Central memory CD8-positive, alpha-beta T cell (primary cell): ENCODE measurements at regions not wholly inside any gene's neighbourhood (a gene's known extent, or its start where the extent isn't known, plus 50 kb on each side); places are given as distances from the start of the nearest gene placed in this dataset.

Experiments
- ATAC-seq: fragments of 150-1000 bp; cut with Tn5 transposase; replicated peaks from 2 replicates; pipeline ENCODE4 v1.10.0; 2022; ENCODE audit warnings: mild to moderate bottlenecking, moderate FRiP score, moderate number of reproducible peaks; ENCODE audit not compliant: poor library complexity, severe bottlenecking; ENCODE audit errors: extremely low read depth
- DNase-seq, 2 donors: peaks; one replicate each; pipeline ENCODE4 v3.0.0; 2021; ENCODE audit warnings: low spot score in 2 of 2
- H3K27ac Mint-ChIP-seq: one replicate; pipeline ENCODE4 v1.8.0; 2022; ENCODE audit warnings: low read depth, mild to moderate bottlenecking, moderate library complexity, mixed read lengths
- H3K27me3 Mint-ChIP-seq: one replicate; pipeline ENCODE4 v1.8.0; 2022; ENCODE audit warnings: mixed read lengths
- H3K36me3 Mint-ChIP-seq: one replicate; pipeline ENCODE4 v1.8.0; 2022; ENCODE audit warnings: mild to moderate bottlenecking, moderate library complexity, mixed read lengths; ENCODE audit not compliant: insufficient read depth
- H3K4me1 Mint-ChIP-seq: one replicate; pipeline ENCODE4 v1.8.0; 2022; ENCODE audit warnings: mixed read lengths
- H3K4me3 Mint-ChIP-seq: one replicate; pipeline ENCODE4 v1.8.0; 2022; ENCODE audit warnings: mild to moderate bottlenecking, moderate library complexity, mixed read lengths
- H3K9me3 Mint-ChIP-seq: one replicate; pipeline ENCODE4 v1.8.0; 2022; ENCODE audit warnings: mixed read lengths

GRCh38 chr1:8139383-8139782 lies 113.3 kb upstream of the ERRFI1 start:
- DNase-seq (no peak), ATAC-seq (no peak)
- Mint-ChIP-seq H3K4me1 (peaks cover 6% of the 10 kb centered on the region), H3K27me3 (peaks cover 47% of the 10 kb centered on the region), H3K36me3 (no peaks in the 10 kb centered on the region), H3K4me3 (no peak overlapping the region), H3K27ac (no peak overlapping the region), H3K9me3 (no peaks in the 10 kb centered on the region)

GRCh38 chr1:8138673-8139072 lies 112.6 kb upstream of the ERRFI1 start:
- ATAC-seq: no peak
- H3K4me1 Mint-ChIP-seq: no peaks in the 10 kb centered on the region
- no peak for DNase-seq
- H3K9me3 Mint-ChIP-seq: no peaks in the 10 kb centered on the region
- H3K27ac Mint-ChIP-seq: no peak overlapping the region
- peaks cover 54% of the 10 kb centered on the region for H3K27me3 Mint-ChIP-seq
- H3K4me3 Mint-ChIP-seq: no peak overlapping the region
- H3K36me3 Mint-ChIP-seq: no peaks in the 10 kb centered on the region

DNA sequence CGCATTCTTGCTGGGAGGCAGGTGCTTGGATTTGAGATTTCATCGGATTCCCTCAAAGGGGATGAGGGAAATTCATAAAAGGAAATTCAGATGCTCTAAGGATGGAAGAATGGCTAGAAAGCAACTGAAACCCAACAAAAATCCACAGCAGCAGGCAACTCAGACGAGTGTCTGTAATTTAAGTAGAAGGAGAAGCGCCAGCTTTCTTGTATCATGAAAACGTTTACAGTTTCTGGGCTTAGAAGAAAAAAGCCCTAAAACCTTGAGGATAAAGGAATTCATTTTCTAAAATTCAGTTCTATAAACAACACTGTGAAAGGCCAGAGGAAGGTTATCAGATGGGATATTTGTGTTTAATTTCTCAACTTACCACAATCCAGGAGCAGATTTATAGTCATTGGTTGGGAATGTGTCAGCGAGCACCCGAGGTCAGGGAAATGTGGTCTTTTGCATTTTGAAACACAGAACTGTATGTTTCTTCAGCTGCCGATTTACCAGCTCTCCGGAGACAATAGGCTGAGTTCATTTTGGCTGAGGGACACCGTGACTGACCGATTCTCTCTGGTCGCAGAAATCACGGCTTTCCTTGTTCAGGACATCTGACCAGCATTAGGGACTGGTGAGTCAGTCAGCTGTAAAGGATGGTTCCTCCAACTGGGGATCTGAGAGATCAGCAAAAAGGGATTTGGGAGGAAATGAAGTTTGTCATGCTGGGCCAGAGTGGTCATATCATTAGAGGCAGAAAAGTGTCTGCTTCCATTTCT lies 111.6 kb upstream of the ERRFI1 start:
- Mint-ChIP-seq H3K4me3 (no peak overlapping the region), H3K27me3 (peaks cover 64% of the 10 kb centered on the region), H3K36me3 (no peaks in the 10 kb centered on the region), H3K9me3 (no peaks in the 10 kb centered on the region), H3K27ac (no peak overlapping the region), H3K4me1 (no peaks in the 10 kb centered on the region)
- no peak for DNase-seq
- no peak for ATAC-seq

DNA sequence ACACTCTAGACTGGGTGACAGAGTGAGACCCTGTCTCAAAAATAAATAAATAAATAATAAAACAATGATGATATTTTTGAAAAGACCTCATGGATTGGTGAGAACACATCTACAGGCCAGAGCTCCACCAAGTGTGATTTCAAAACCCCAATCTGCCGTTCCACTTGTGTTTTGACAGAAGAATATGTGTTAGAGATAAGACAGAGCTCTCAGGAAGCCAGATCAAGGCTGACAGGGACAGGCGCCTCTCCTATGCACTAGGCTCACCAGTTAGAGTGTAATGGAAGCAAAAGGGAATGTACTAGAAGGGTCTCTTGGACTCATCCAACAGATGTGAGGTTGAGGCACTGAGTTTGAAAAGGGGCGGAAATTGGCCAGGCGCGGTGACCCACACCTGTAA lies 110.7 kb upstream of the ERRFI1 start:
- Mint-ChIP-seq H3K9me3 (no peaks in the 10 kb centered on the region), H3K27ac (no peak overlapping the region), H3K36me3 (no peaks in the 10 kb centered on the region), H3K27me3 (peaks cover 67% of the 10 kb centered on the region), H3K4me1 (no peaks in the 10 kb centered on the region), H3K4me3 (no peak overlapping the region)
- ATAC-seq (no peak), DNase-seq (no peak)

DNA sequence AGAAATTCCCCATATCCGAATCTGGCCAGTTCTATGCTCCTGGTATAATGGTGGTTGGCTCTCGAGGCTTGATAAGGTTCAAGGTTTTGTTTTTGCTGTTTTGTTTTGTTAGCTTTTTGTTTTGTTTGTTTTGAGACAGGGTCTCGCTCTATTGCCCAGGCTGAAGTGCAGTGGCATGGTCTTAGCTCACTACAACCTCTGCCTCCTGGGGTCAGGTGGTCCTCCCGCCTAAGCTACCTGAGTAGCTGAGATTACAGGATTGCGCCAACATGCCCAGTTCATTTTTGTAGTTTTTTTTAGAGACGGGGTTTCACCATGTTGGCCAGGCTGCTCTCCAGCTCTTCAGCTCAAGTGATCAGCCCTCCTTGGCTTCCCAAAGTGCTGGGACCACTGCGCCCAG lies 109.1 kb upstream of the ERRFI1 start:
- Mint-ChIP-seq H3K4me3 (no peak overlapping the region), H3K36me3 (no peaks in the 10 kb centered on the region), H3K4me1 (no peaks in the 10 kb centered on the region), H3K9me3 (no peaks in the 10 kb centered on the region), H3K27ac (no peak overlapping the region), H3K27me3 (peaks cover 67% of the 10 kb centered on the region)
- ATAC-seq (no peak), DNase-seq (no peak)

DNA sequence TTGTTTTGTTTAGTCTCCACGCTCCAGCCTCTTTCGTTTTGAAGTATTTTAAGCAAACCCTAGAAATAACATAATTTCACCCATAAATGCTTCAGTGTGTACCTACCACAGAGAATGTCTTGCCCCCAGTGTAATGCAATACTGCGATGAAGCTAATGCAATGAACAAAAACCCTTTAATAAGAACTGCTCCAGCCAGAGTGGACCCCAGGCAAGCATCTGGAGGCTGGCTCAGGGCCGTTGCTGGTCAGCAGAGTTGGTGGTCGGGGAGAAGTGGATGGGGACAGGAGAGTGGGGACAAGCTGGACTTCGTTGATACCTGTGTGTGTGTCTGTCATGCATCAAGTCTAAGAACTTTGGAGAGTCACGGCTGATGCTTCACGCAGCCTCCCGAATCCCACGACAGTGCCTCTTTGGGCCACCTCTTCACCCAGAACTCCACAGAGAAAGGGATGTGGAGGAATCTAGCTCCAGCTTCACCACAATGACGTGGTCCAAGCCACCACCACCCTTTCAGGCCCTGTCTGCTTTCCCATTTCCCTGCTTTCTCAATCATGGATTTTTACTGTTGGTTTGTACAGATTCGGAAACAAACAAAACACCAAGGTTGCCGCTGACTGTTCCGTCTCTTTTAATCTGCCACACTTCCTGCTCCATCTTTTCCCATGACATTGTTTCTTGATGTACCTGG lies 108.6 kb upstream of the ERRFI1 start:
- Mint-ChIP-seq H3K4me3 (no peak overlapping the region), H3K9me3 (no peaks in the 10 kb centered on the region), H3K27me3 (peaks cover 67% of the 10 kb centered on the region), H3K4me1 (no peaks in the 10 kb centered on the region), H3K36me3 (no peaks in the 10 kb centered on the region), H3K27ac (no peak overlapping the region)
- no peak for DNase-seq
- no peak for ATAC-seq

- DNase-seq (no peak), ATAC-seq (no peak)
- Mint-ChIP-seq H3K27me3 (peaks cover 64% of the 10 kb centered on the region), H3K4me3 (no peak overlapping the region), H3K4me1 (no peaks in the 10 kb centered on the region), H3K27ac (no peak overlapping the region), H3K36me3 (no peaks in the 10 kb centered on the region), H3K9me3 (no peaks in the 10 kb centered on the region)
Observed at GRCh38 chr1:8133657-8134430, 107.7 kb upstream of the ERRFI1 start.

DNA sequence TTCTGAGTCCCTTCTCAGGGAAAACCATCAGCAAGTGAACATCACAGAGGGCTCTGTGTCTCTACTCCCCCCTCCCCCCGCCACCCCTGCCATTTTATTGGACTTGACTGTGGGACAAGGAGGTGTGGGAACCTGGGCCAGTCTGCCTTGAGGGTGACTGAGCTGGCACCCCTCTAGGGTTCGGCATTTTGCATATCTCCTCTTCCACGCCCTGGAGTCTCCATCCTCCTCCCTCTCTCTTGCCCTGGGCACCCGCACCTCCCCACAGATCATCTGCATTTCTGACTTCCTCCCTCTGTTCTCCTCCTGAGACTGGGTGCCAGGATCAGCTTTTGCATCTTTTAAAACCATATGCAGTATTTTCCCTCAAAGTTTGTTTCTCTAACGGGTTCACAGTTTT lies 107.1 kb upstream of the ERRFI1 start:
- Mint-ChIP-seq H3K4me1 (no peaks in the 10 kb centered on the region), H3K27ac (no peak overlapping the region), H3K9me3 (no peaks in the 10 kb centered on the region), H3K4me3 (no peak overlapping the region), H3K36me3 (no peaks in the 10 kb centered on the region), H3K27me3 (peaks cover 58% of the 10 kb centered on the region)
- no peak for DNase-seq
- no peak for ATAC-seq

DNA sequence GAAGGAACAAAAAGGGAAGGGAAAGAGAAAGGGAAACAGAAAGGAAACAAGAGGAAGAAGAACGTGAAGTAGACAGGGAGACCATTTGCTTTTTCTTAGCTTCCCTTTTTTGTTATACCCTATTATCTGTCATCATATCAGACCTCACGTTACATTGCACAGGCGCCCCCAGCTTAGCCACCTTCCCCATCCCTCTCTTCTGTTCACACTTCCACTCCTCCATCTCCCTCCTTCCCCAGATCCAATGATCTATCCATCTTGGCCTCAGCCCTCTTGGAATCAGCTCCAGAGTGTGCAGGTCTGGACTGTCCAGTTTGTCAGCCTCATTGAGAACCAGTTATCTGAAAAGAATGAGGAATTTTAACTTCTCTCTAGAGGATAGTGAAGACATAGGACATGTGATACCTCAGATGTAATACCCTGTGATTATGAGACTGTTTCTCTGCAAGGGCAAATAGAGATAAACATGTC lies 101.1 kb upstream of the ERRFI1 start:
- ATAC-seq (no peak), DNase-seq (no peak)
- no peaks in the 10 kb centered on the region for H3K27me3 Mint-ChIP-seq
- H3K36me3 Mint-ChIP-seq: no peaks in the 10 kb centered on the region
- H3K27ac Mint-ChIP-seq: no peak overlapping the region
- no peaks in the 10 kb centered on the region for H3K4me1 Mint-ChIP-seq
- no peak overlapping the region for H3K4me3 Mint-ChIP-seq
- H3K9me3 Mint-ChIP-seq: no peaks in the 10 kb centered on the region

GRCh38 chr1:8122477-8123407 lies 96.6 kb upstream of the ERRFI1 start:
- ATAC-seq (no peak), DNase-seq (no peak)

GRCh38 chr1:8122160-8122476 lies 96.0 kb upstream of the ERRFI1 start:
- no peaks in the 10 kb centered on the region for H3K4me1 Mint-ChIP-seq
- no peaks in the 10 kb centered on the region for H3K27me3 Mint-ChIP-seq
- DNase-seq (no peak), ATAC-seq (no peak)
- H3K9me3 Mint-ChIP-seq: no peaks in the 10 kb centered on the region
- H3K4me3 Mint-ChIP-seq: no peak overlapping the region
- H3K36me3 Mint-ChIP-seq: no peaks in the 10 kb centered on the region
- no peak overlapping the region for H3K27ac Mint-ChIP-seq

More at GRCh38 chr1:8122477-8123407, 96.6 kb upstream of the ERRFI1 start:
- no peaks in the 10 kb centered on the region for H3K4me1 Mint-ChIP-seq
- no peaks in the 10 kb centered on the region for H3K9me3 Mint-ChIP-seq
- no peaks in the 10 kb centered on the region for H3K27me3 Mint-ChIP-seq
- no peaks in the 10 kb centered on the region for H3K36me3 Mint-ChIP-seq
- no peak overlapping the region for H3K27ac Mint-ChIP-seq
- no peak overlapping the region for H3K4me3 Mint-ChIP-seq
